ENCODE measurements at regions not wholly inside any gene's neighbourhood (a gene's known extent, or its start where the extent isn't known, plus 50 kb on each side); places are given as distances from the start of the nearest gene placed in this dataset.

DNA sequence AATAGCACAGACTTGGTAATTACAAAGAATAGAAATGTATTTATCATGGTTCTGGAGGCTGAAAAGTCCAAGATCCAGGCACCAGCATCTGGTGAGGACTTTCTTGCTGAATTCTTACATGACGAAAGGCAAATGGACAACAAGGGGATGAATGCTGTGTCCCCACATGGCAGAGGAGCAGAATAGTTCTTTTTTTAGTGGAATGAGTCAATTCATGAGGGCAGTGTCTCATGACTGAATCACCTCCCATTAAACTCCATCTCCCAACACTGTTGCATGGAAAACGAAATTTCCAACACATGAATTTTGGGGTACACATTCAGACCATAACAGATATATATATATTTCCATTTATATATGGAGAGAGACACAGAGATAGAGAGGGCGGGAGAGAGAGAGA is 628.3 kb downstream of the TRIML1 start:
- H3K27ac ChIP-seq, result no peak overlapping the region

DNA sequence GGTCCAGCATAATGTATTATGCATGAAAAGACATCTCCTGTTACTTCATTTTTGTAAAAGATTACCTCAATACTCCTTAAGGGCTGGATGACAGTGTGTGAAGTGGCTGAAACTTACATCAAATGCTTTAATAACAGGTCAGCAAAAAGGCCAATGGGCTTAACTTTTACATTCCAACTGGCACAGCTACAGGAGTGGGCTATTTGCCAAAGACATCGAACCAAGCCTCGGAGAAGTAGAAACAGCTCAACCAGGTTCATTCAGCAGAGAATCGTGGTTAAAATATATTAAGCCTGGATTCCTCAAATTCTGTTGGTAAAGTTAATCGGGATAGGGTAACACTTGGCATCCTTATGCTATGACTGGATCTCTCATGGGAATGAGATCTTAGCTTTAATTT is 639.7 kb downstream of the TRIML1 start:
- WGBS, 5 donors, result 64 to 85% (median 81%) methylated on average over 4 of the region's 4 CpGs
- peaks cover 0 to 8% (median 0%) of the 10 kb centered on the region in 8 donors for H3K9me3 ChIP-seq
- H3K27me3 ChIP-seq (replicated peaks in 1 of 7), result no peaks in the 10 kb centered on the region
- intact Hi-C loops (cut with DNase I; ENCODE audit: low total_unique reads), result no loop called here
- H3K4me3 ChIP-seq, result no peak overlapping the region
- no peaks in the 10 kb centered on the region for H3K36me3 ChIP-seq
- DNase-seq, result no peak
- TF ChIP-seq, protein P1, sequence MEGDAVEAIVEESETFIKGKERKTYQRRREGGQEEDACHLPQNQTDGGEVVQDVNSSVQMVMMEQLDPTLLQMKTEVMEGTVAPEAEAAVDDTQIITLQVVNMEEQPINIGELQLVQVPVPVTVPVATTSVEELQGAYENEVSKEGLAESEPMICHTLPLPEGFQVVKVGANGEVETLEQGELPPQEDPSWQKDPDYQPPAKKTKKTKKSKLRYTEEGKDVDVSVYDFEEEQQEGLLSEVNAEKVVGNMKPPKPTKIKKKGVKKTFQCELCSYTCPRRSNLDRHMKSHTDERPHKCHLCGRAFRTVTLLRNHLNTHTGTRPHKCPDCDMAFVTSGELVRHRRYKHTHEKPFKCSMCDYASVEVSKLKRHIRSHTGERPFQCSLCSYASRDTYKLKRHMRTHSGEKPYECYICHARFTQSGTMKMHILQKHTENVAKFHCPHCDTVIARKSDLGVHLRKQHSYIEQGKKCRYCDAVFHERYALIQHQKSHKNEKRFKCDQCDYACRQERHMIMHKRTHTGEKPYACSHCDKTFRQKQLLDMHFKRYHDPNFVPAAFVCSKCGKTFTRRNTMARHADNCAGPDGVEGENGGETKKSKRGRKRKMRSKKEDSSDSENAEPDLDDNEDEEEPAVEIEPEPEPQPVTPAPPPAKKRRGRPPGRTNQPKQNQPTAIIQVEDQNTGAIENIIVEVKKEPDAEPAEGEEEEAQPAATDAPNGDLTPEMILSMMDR (IDR thresholded peaks at IDR 0.05 in 8 of 11, conservative IDR thresholded peaks at IDR 0.05 in 3 of 11), result no peak
- TF ChIP-seq POLR2AphosphoS5 (IDR thresholded peaks at IDR 0.05) (no peak), POLR2A (IDR thresholded peaks at IDR 0.05) (no peak)
- no peak overlapping the region for H3K27ac ChIP-seq
- no peaks in the 10 kb centered on the region for H3K4me1 ChIP-seq

More for the DNA sequence above, 628.3 kb downstream of the TRIML1 start:
- Histone ChIP-seq H3K36me3 (no peaks in the 10 kb centered on the region), H3K4me3 (no peak overlapping the region), H3K9me3 (peaks cover 0 to 25% (median 10%) of the 10 kb centered on the region in 8 donors), H3K4me1 (no peaks in the 10 kb centered on the region), H3K27me3 (replicated peaks in 1 of 7) (no peaks in the 10 kb centered on the region)
- no peak for TF ChIP-seq POLR2AphosphoS5 (IDR thresholded peaks at IDR 0.05)
- WGBS, 5 donors, result 66 to 78% (median 73%) methylated on average over 3 of the region's 3 CpGs
- DNase-seq, result no peak
- intact Hi-C loops (cut with DNase I; ENCODE audit: low total_unique reads), result no loop called here

DNA sequence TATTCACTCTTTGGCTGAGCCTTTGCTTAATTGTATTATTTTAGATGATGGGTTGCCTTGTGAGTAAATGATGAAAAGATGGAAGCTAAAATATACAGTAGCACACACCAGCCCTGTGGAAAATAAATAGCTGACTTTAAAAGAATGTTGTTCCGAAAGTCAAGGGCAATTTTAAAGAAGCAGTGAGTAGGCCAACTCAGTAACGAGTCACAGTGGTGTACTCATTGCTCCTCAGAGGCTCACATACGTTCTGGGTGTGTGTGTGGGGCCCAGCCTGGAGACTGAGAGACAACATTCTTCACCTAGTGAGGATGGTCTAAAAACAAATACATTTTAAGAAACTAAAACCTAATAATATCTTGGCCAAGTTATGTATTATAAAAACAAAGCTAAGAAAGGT is 640.3 kb downstream of the TRIML1 start:
- intact Hi-C loops (cut with DNase I; ENCODE audit: low total_unique reads), result no loop called here
- Histone ChIP-seq H3K27me3 (replicated peaks in 1 of 7) (no peaks in the 10 kb centered on the region), H3K4me3 (no peak overlapping the region), H3K9me3 (peaks cover 0 to 8% (median 0%) of the 10 kb centered on the region in 8 donors), H3K27ac (no peak overlapping the region), H3K36me3 (no peaks in the 10 kb centered on the region), H3K4me1 (no peaks in the 10 kb centered on the region)
- WGBS, 5 donors, result 64 to 88% (median 78%) methylated on average over 3 of the region's 3 CpGs
- no peak for DNase-seq
- TF ChIP-seq, protein P1 (IDR thresholded peaks at IDR 0.05 in 8 of 11, conservative IDR thresholded peaks at IDR 0.05 in 3 of 11), result no peak
- TF ChIP-seq POLR2AphosphoS5 (IDR thresholded peaks at IDR 0.05), result no peak
- no peak for TF ChIP-seq POLR2A (IDR thresholded peaks at IDR 0.05)

DNA sequence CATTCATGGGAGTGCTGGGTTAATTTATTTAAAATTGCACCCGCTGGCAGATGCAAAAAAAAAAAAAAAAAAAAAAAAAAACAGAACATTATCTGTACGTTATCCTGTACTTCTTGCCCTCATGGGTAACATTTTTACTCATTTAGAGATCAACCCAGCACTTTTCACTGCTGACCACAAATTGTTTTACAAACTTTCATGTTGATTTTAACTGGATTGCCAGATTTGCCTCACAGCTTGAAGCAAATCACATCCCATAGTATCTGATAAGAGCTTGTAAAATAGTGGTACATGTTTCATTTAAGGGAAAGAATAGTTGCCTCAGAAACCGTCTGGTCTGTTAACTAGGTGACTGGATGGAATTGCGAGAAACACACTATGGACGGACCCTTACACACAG is 640.8 kb downstream of the TRIML1 start:
- no peak for DNase-seq
- WGBS, 5 donors, result 83 to 90% (median 87%) methylated on average over 5 of the region's 5 CpGs
- TF ChIP-seq, protein P1 (IDR thresholded peaks at IDR 0.05 in 8 of 11, conservative IDR thresholded peaks at IDR 0.05 in 3 of 11), result no peak
- TF ChIP-seq POLR2AphosphoS5 (IDR thresholded peaks at IDR 0.05), result no peak
- TF ChIP-seq POLR2A (IDR thresholded peaks at IDR 0.05), result no peak
- H3K27me3 ChIP-seq (replicated peaks in 1 of 7), result no peaks in the 10 kb centered on the region
- no peak overlapping the region for H3K27ac ChIP-seq
- no peaks in the 10 kb centered on the region for H3K36me3 ChIP-seq
- H3K4me1 ChIP-seq, result no peaks in the 10 kb centered on the region
- intact Hi-C loops (cut with DNase I; ENCODE audit: low total_unique reads), result no loop called here
- H3K9me3 ChIP-seq, result peaks cover 0 to 8% (median 0%) of the 10 kb centered on the region in 8 donors
- no peak overlapping the region for H3K4me3 ChIP-seq

DNA sequence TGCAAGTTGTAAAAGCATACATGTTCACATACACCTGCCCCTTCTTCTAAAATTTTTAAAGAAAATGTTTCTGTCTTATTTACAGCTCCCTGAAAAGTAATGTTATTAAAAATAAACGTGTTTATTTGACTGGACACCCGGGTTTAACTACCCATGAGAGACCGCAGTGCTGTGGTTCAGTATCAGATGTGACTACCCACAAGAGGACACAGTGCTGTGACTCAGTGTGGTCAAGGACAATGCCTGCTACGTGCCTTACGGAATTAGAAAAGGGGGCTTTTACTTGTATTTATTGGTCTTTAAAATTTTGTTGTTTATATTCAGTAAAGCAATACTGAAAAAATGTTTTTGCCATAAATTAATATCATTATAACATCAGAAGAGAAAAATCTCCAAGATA is 641.4 kb downstream of the TRIML1 start:
- Histone ChIP-seq H3K9me3 (peaks cover 0 to 8% (median 0%) of the 10 kb centered on the region in 8 donors), H3K27ac (no peak overlapping the region), H3K36me3 (no peaks in the 10 kb centered on the region), H3K4me3 (no peak overlapping the region), H3K27me3 (replicated peaks in 1 of 7) (no peaks in the 10 kb centered on the region), H3K4me1 (no peaks in the 10 kb centered on the region)
- TF ChIP-seq, protein P1 (IDR thresholded peaks at IDR 0.05 in 8 of 11, conservative IDR thresholded peaks at IDR 0.05 in 3 of 11), result no peak
- TF ChIP-seq POLR2AphosphoS5 (IDR thresholded peaks at IDR 0.05), result no peak
- TF ChIP-seq POLR2A (IDR thresholded peaks at IDR 0.05), result no peak
- intact Hi-C loops (cut with DNase I; ENCODE audit: low total_unique reads), result no loop called here
- 64 to 83% (median 79%) methylated on average over 5 of the region's 5 CpGs for WGBS, 5 donors
- DNase-seq, result no peak

Data from spleen (tissue), 11 donors.